Nephron progenitor cell (in vitro differentiated cells): ENCODE measurements at regions not wholly inside any gene's neighbourhood (a gene's known extent, or its start where the extent isn't known, plus 50 kb on each side); places are given as distances from the start of the nearest gene placed in this dataset.

Experiments
- DNase-seq: peaks from one replicate; pipeline ENCODE4 v3.0.0; 2021
- H3K27ac Mint-ChIP-seq: 2 replicates; pipeline ENCODE4 v1.8.0; 2021; ENCODE audit warnings: mild to moderate bottlenecking, moderate library complexity, mixed read lengths
- H3K27me3 Mint-ChIP-seq: 2 replicates; pipeline ENCODE4 v1.8.0; 2021; ENCODE audit warnings: mild to moderate bottlenecking, low read depth, mixed read lengths; ENCODE audit not compliant: poor library complexity
- H3K36me3 Mint-ChIP-seq: 2 replicates; pipeline ENCODE4 v1.8.0; 2021; ENCODE audit warnings: low read depth, mixed read lengths
- H3K4me1 Mint-ChIP-seq: 2 replicates; pipeline ENCODE4 v1.8.0; 2021; ENCODE audit warnings: mixed read lengths
- H3K4me3 Mint-ChIP-seq: 2 replicates; pipeline ENCODE4 v1.8.0; 2021; ENCODE audit warnings: mild to moderate bottlenecking, moderate library complexity, mixed read lengths
- H3K9me3 Mint-ChIP-seq: 2 replicates; pipeline ENCODE4 v1.8.0; 2021; ENCODE audit warnings: mild to moderate bottlenecking, moderate library complexity, mixed read lengths
- TF ChIP-seq, protein P1 (sequence below): fragments of 200-600 bp; sonication (generic); IDR thresholded peaks from 2 replicates; pipeline ENCODE4 v1.5.0; 2021; ENCODE audit warnings: antibody characterized with exemption

DNA sequence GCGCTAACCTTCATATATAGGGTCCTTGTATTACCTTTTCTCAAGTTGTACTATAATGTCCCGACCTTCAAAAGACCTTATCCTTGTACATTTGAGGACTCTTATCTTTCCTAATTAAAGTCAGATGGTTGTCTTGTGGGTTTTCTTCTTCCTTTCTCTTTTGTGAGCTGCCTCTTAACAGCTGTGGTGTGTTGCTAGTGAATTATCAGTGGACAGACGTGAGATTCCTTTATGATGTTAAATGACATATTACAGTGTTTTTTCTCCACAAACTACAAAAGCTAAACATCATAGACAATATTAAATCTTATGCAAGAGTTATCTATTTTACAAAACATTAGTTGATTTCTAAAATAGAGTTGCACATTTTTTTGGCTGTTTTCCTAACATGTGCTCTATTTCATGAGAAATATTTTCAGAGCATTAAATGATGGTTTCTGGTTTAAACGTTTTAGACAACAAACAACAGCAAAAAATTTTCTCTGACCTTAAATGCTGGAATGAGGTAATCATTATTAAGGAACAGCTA, 272.2 kb upstream of the NPVF start:
- H3K27ac Mint-ChIP-seq, result no peak overlapping the region
- no peak overlapping the region for H3K4me3 Mint-ChIP-seq
- TF ChIP-seq, protein P1, sequence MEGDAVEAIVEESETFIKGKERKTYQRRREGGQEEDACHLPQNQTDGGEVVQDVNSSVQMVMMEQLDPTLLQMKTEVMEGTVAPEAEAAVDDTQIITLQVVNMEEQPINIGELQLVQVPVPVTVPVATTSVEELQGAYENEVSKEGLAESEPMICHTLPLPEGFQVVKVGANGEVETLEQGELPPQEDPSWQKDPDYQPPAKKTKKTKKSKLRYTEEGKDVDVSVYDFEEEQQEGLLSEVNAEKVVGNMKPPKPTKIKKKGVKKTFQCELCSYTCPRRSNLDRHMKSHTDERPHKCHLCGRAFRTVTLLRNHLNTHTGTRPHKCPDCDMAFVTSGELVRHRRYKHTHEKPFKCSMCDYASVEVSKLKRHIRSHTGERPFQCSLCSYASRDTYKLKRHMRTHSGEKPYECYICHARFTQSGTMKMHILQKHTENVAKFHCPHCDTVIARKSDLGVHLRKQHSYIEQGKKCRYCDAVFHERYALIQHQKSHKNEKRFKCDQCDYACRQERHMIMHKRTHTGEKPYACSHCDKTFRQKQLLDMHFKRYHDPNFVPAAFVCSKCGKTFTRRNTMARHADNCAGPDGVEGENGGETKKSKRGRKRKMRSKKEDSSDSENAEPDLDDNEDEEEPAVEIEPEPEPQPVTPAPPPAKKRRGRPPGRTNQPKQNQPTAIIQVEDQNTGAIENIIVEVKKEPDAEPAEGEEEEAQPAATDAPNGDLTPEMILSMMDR, result no peak
- peaks cover 15% of the 10 kb centered on the region for H3K4me1 Mint-ChIP-seq
- H3K9me3 Mint-ChIP-seq, result no peaks in the 10 kb centered on the region
- H3K36me3 Mint-ChIP-seq, result no peaks in the 10 kb centered on the region
- no peak for DNase-seq
- H3K27me3 Mint-ChIP-seq, result peaks cover 3% of the 10 kb centered on the region

DNA sequence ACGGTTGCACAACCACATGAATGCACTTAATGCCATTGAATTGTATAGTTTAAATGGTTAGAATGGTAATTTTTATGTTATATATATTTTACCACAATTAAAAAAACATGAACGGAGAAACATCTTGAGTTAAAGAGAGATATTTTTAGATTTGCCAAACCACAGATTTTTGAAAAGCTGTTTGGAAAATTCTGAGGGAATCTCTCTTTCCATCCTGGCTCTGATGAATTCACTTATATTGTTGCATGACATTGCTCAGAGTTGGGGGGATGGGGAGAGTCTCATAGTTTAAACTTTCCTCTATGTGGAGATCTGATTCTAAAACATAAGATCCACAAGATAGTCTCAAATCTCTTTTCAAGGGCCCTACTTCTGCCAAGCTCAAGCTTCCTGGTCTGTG, 275.0 kb upstream of the NPVF start:
- TF ChIP-seq, protein P1, result no peak
- Mint-ChIP-seq H3K4me3 (no peak overlapping the region), H3K36me3 (no peaks in the 10 kb centered on the region), H3K27me3 (peaks cover 8% of the 10 kb centered on the region), H3K9me3 (peaks cover 11% of the 10 kb centered on the region), H3K4me1 (no peaks in the 10 kb centered on the region), H3K27ac (no peak overlapping the region)
- DNase-seq, result no peak

DNA sequence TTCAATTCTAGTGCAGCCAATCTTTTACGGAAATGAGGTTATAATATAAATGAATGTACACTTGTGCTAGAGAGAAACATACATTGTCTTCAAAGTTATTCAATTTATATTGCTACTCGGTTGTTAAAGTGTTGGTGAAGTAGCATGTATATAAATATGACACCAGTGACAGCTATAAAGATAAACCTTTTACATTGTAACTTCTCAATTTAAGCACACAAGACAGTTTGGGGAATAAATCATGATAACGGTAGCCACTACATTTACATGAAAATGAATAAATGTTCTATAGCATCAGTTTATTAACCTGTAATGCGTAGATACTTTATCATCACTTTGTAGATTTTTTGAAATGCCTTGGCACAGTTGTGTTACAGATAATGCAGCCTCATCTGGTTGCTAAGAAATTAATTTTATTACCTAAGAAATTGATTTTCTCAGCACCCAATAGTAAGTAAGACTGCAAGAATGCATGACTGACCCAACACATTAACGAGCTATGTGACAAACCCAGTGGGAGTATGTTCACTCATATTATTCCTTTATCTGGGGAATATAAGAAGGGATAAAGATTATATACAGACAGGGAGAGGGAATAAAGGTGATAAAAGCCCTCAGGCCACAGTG, 283.9 kb upstream of the NPVF start:
- no peaks in the 10 kb centered on the region for H3K4me1 Mint-ChIP-seq
- H3K27ac Mint-ChIP-seq, result no peak overlapping the region
- H3K4me3 Mint-ChIP-seq, result no peak overlapping the region
- no peak for DNase-seq
- H3K27me3 Mint-ChIP-seq, result peaks cover 12% of the 10 kb centered on the region
- peaks cover 30% of the 10 kb centered on the region for H3K9me3 Mint-ChIP-seq
- H3K36me3 Mint-ChIP-seq, result peaks cover 8% of the 10 kb centered on the region
- TF ChIP-seq, protein P1, result no peak

DNA sequence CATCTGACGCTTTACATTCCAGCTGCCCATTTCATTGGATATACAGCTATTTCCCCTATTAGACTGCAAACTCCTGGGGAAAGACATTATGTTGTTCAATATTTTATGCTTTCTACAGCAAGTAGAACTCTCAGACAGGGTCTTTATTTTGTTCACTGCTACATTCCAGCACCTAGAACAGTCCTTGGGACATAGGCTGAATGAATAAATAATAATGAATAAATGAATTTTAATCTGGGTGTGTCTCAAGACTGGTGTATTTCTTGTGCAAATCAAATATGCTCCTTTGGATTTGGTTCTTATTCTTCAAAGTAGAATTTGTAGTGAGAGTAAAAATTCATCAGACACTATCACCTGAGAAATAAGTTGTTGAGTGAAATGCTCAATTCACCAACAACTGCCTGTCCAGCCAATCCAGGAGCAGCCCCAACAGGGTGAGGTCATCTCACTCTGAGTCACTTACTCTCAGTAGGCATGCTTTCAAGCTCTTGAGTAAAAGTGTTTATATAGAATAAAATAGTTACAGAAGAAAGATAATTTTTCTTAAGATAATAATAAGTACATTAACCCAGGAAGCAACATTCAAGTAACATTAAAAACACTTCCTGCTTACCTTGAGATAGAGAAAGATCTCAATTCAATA, 287.5 kb upstream of the NPVF start:
- peaks cover 14% of the 10 kb centered on the region for H3K4me1 Mint-ChIP-seq
- H3K27ac Mint-ChIP-seq, result peak overlapping the region; percentile 7
- no peak for DNase-seq
- no peaks in the 10 kb centered on the region for H3K9me3 Mint-ChIP-seq
- TF ChIP-seq, protein P1, result no peak
- H3K4me3 Mint-ChIP-seq, result no peak overlapping the region
- H3K27me3 Mint-ChIP-seq, result peaks cover 12% of the 10 kb centered on the region
- no peaks in the 10 kb centered on the region for H3K36me3 Mint-ChIP-seq

DNA sequence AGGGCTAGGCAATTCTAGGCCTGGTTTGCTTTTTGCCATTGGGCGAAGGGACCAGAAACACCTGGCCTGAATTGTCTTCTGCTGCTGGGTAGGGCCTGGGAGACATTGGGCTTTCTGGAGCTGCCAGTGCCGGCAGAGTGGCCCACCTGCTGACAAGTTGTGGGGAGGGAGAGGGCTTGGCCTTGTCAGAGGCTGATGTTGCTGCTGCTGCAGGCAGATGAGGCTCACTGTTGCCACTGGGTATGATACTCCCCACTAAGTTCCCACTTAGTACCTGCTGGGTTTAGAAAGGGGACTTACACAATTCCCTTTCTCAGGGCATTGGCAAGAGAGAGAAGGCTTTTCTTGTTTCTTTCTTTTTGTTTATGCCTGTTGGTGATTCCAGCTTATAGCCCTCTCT, 289.6 kb upstream of the NPVF start:
- Mint-ChIP-seq H3K36me3 (no peaks in the 10 kb centered on the region), H3K4me3 (no peak overlapping the region), H3K27me3 (peaks cover 8% of the 10 kb centered on the region), H3K27ac (no peak overlapping the region), H3K4me1 (peaks cover 21% of the 10 kb centered on the region), H3K9me3 (no peaks in the 10 kb centered on the region)
- no peak for DNase-seq
- TF ChIP-seq, protein P1, result no peak

DNA sequence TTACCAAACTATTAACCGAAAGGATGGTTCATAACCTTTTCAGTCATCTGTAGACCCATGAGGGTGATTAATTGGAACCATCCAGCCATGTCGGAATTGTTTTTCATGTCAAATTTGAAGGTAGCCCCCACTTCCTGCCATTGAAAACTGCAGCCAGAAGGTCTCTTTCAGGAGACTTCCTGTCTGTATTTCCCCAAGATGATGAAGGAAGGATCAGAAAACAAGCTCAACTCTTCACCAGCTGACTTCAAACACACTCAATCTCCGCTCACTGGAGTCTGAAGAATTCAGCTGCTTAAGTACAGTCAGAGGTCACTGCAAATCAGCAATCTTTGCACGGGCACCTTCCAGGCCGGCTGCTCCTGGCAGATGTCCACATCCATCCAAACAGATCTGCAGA, 291.7 kb upstream of the NPVF start:
- no peak for DNase-seq
- no peak overlapping the region for H3K4me3 Mint-ChIP-seq
- no peaks in the 10 kb centered on the region for H3K9me3 Mint-ChIP-seq
- peaks cover 11% of the 10 kb centered on the region for H3K27me3 Mint-ChIP-seq
- peak overlapping the region; percentile 89 for H3K27ac Mint-ChIP-seq
- H3K36me3 Mint-ChIP-seq, result no peaks in the 10 kb centered on the region
- peaks cover 21% of the 10 kb centered on the region for H3K4me1 Mint-ChIP-seq
- TF ChIP-seq, protein P1, result no peak
